HEK293T (cell line): ENCODE measurements at regions not wholly inside any gene's neighbourhood (a gene's known extent, or its start where the extent isn't known, plus 50 kb on each side); places are given as distances from the start of the nearest gene placed in this dataset.
A peak's percentile ranks its signal among the peaks of the same experiment; 100 is the strongest.
"Not testable (repeated sequence)": the region's sequence is repeated elsewhere in the genome, so short reads cannot be mapped to it uniquely, and the experiment has no call there.

Experiments used
- CTCF ChIA-PET: fragments of 350-600 bp; formaldehyde crosslinking; extraction: SDS; loops from one replicate; lab custom pipeline; 2021; ENCODE audit warnings: antibody characterized with exemption, inconsistent platforms; lab: Yijun Ruan, JAX
- POLR2A ChIA-PET: fragments of 350-600 bp; formaldehyde crosslinking; extraction: SDS; loops from one replicate; lab custom pipeline; 2020; ENCODE audit warnings: antibody characterized with exemption, inconsistent platforms; lab: Yijun Ruan, JAX
- DNase-seq: peaks from one replicate; pipeline ENCODE4 v3.0.0; 2012; ENCODE audit warnings: mixed read lengths; ENCODE audit errors: extremely low spot score
- ARNT ChIP-seq: fragments of 450-650 bp; IDR thresholded peaks from 2 replicates; pipeline ENCODE4 v1.6.1; 2017; ENCODE audit warnings: mild to moderate bottlenecking
- BHLHE40 ChIP-seq: fragments of 450-650 bp; IDR thresholded peaks from 2 replicates; pipeline ENCODE4 v1.6.1; 2016; ENCODE audit warnings: mild to moderate bottlenecking, moderate library complexity, borderline replicate concordance
- CTBP1 ChIP-seq: fragments of 450-650 bp; IDR thresholded peaks from 2 replicates; pipeline ENCODE4 v1.6.1; 2016; ENCODE audit warnings: borderline replicate concordance
- ELF4 ChIP-seq: fragments of 450-650 bp; IDR thresholded peaks from 2 replicates; pipeline ENCODE4 v1.6.1; 2017; ENCODE audit warnings: antibody characterized with exemption
- FOXA1 ChIP-seq: fragments of 450-650 bp; IDR thresholded peaks from 2 replicates; pipeline ENCODE4 v1.6.1; 2016; ENCODE audit warnings: mild to moderate bottlenecking
- FOXK2 ChIP-seq: fragments of 450-650 bp; IDR thresholded peaks from 2 replicates; pipeline ENCODE4 v1.6.1; 2016; ENCODE audit warnings: mild to moderate bottlenecking
- FOXM1 ChIP-seq: fragments of 450-650 bp; IDR thresholded peaks from 2 replicates; pipeline ENCODE4 v1.6.1; 2017; ENCODE audit warnings: mild to moderate bottlenecking, borderline replicate concordance
- HDGF ChIP-seq: fragments of 450-650 bp; IDR thresholded peaks from 2 replicates; pipeline ENCODE4 v1.6.1; 2017; ENCODE audit warnings: antibody characterized with exemption, borderline replicate concordance
- L3MBTL2 ChIP-seq: fragments of 450-650 bp; conservative IDR thresholded peaks from 2 replicates; pipeline ENCODE4 v1.6.1; 2016; ENCODE audit warnings: mild to moderate bottlenecking
- LEF1 ChIP-seq: fragments of 450-650 bp; IDR thresholded peaks from 2 replicates; pipeline ENCODE4 v1.6.1; 2017; ENCODE audit warnings: mild to moderate bottlenecking, borderline replicate concordance
- NFRKB ChIP-seq: fragments of 450-650 bp; IDR thresholded peaks from 2 replicates; pipeline ENCODE4 v1.6.1; 2016; ENCODE audit warnings: mild to moderate bottlenecking, moderate library complexity
- SP1 ChIP-seq: fragments of 450-650 bp; IDR thresholded peaks from 2 replicates; pipeline ENCODE4 v1.6.1; 2017
- SUZ12 ChIP-seq: fragments of 450-650 bp; IDR thresholded peaks from 2 replicates; pipeline ENCODE4 v1.6.1; 2016; ENCODE audit warnings: mild to moderate bottlenecking
- TARDBP ChIP-seq: fragments of 450-650 bp; IDR thresholded peaks from 2 replicates; pipeline ENCODE4 v1.6.1; 2016
- ZNF384 ChIP-seq: fragments of 450-650 bp; IDR thresholded peaks from 2 replicates; pipeline ENCODE4 v1.6.1; 2016
- TF ChIP-seq, protein P1 (sequence below): fragments of 450-650 bp; IDR thresholded peaks from 2 replicates; pipeline ENCODE4 v1.6.1; 2016

DNA sequence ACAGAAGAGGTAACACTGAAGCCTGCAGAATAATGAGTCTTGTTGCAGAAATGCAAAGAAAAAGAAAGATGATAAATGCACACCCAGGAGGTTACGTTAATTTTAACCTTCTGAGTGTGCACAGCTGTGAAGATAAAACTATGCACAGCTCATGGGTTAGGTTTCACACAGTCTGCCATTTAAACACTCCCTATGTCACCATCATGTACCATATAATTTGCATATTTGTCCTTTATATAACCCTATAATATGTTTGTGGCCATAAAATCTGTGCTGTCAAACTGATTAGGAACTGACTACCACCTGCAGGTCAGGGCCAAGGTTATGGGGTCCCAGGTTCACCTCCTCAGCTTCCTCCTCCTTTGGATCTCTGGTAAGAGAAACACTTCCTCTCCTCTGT, 205.5 kb downstream of the RPIA start:
- ChIA-PET POLR2A (no interaction called here), CTCF (no interaction called here)
- no peak for DNase-seq
- TF ChIP-seq ZNF384 (no peak), ELF4 (no peak), LEF1 (no peak), NFRKB (no peak), ARNT (no peak), FOXK2 (no peak), SUZ12 (no peak), CTBP1 (no peak), FOXA1 (no peak), HDGF (no peak), SP1 (no peak), L3MBTL2 (no peak), BHLHE40 (no peak), TARDBP (no peak), FOXM1 (no peak)
- TF ChIP-seq, protein P1, sequence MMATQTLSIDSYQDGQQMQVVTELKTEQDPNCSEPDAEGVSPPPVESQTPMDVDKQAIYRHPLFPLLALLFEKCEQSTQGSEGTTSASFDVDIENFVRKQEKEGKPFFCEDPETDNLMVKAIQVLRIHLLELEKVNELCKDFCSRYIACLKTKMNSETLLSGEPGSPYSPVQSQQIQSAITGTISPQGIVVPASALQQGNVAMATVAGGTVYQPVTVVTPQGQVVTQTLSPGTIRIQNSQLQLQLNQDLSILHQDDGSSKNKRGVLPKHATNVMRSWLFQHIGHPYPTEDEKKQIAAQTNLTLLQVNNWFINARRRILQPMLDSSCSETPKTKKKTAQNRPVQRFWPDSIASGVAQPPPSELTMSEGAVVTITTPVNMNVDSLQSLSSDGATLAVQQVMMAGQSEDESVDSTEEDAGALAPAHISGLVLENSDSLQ, result no peak

DNA sequence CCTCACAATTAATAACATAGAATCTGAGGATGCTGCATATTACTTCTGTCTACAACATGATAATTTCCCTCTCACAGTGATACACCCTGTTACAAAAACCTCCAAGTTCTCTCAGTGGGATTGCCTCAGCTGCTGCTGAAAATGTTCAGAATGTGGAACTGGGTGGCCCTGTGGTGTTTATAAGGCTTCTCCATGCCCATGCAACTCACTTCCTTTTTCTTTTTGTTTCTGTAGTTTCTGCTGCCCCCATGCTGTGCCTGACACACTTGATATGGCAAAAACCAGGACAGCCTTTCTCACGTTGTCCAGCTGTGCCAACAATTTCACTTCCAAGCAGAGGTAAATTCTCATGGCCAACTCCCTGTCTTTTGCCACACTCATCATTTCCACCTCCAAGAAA, 206.2 kb downstream of the RPIA start:
- TF ChIP-seq LEF1, result no peak
- no peak for TF ChIP-seq CTBP1
- TF ChIP-seq TARDBP, result no peak
- no peak for TF ChIP-seq ZNF384
- ChIA-PET POLR2A (no interaction called here), CTCF (no interaction called here)
- no peak for DNase-seq

DNA sequence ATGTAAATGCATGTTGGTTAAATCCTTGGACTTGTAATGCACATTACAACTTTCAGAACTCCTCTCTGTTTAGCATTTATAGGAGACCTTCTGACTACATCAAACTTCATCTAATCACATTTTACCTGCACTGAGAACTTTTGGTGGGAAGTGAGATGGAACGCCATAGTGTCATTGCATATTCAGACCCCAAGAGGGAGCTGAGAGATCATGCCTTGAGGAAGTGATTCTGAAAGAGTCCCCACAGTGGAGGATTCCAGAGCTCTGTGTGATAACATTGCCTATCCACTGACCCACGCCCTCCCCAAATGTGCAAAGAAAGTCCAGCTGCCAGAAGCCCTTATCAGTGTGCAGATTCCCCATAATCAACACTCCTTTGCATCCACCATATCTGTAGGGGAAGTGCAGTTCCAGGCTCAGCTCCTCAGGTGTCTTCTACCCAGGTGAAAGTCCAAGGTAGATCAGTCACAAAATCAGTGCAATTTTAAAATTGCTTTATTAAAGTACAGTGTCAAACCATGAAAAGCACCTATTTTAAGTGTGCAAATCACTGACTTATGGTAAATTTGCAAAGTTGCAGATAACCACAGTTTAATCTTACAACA, 212.4 kb downstream of the RPIA start:
- TF ChIP-seq NFRKB, result no peak
- TF ChIP-seq HDGF, result no peak
- TF ChIP-seq FOXA1, result no peak
- peak; percentile 56 for DNase-seq
- POLR2A ChIA-PET, result no interaction called here
- CTCF ChIA-PET, result interaction anchor here (0.6 to 2.0 kb wide), 3 partner anchors 10 to 69 kb away, joined by 3 to 8 read pairs (median 7); no protein-coding TSS in a partner anchor

DNA sequence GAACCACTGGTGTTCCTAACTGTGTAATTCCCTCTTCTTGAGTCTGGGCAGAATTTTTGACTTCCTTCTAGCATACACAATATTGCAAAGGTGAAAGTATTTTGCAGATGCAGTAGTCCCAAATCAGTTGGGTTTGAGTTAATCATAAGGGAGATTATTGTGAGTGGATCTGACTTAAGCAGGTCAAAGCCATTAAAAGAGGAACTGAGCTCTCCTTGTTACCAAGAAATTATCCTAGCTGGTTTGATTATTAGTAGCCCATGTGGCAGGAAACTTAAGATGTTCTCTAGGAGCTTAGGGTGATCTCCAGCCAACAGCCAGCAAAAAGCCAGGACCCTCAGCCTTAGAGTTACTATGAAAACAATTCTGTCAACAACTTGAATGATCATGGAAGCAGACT, 221.8 kb downstream of the RPIA start:
- POLR2A ChIA-PET, result no interaction called here
- CTCF ChIA-PET, result no interaction called here
- no peak for DNase-seq
- TF ChIP-seq FOXA1 (no peak), L3MBTL2 (no peak), ARNT (no peak), TARDBP (no peak), FOXM1 (no peak)

DNA sequence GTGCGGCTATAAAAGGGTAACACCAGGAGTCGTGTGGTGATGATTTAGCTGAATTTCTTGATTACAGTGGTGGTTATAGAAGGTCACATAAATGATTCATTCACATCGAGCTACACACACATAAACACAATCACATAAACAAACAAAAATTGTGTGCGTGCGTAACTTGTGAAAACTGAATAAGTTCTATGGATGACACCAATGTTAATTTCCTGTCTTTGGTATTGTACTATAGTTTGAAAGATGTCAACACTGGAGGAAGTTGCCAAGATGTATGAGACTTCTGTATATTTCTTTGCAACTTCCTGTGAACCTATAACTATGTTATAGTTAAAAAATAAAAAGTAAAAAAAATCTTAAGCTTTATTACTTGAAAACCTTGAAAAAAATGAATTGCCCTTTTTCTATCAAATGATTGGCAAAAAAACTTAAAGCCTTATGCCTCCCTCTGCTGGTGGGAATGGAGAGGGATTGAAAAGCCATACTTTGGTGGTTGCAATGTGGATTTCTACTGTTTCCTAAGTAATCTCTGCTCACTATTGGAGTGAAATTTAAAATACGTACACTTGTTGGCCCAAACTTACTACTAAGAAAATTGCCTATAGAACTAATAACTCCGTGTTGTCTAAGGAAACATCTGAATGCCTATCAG, 227.7 kb downstream of the RPIA start:
- TF ChIP-seq ELF4, result no peak
- no peak for TF ChIP-seq FOXA1
- TF ChIP-seq CTBP1, result no peak
- TF ChIP-seq LEF1, result no peak
- no peak for TF ChIP-seq SUZ12
- TF ChIP-seq, protein P1, result no peak
- TF ChIP-seq BHLHE40, result no peak
- TF ChIP-seq NFRKB, result no peak
- TF ChIP-seq HDGF, result no peak
- TF ChIP-seq L3MBTL2, result no peak
- TF ChIP-seq ZNF384, result no peak
- TF ChIP-seq TARDBP, result no peak
- TF ChIP-seq ARNT, result no peak
- no peak for TF ChIP-seq SP1
- TF ChIP-seq FOXK2, result no peak
- no peak for TF ChIP-seq FOXM1
- peak; percentile 11 for DNase-seq
- ChIA-PET CTCF (interaction anchor here (0.7 to 0.9 kb wide), 2 partner anchors 12 to 22 kb away, joined by 3 read pairs; no protein-coding TSS in a partner anchor), POLR2A (no interaction called here)

DNA sequence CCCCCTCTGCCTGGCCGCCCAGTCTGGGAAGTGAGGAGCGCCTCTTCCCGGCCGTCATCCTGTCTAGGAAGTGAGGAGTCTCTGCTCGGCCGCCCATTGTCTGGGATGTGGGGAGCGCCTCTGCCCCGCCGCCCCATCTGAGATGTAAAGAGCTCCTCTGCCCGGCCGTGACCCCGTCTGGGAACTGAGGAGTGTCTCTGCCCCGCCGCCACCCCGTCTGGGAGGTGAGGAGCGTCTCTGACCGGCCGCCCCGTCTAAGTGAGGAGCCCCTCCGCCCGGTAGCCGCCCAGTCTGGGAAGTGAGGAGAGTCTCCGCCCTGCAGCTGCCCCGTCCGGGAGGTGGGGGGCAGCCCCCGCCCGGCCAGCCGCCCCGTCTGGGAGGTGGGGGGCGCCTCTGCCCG, 228.9 kb downstream of the RPIA start:
- POLR2A ChIA-PET, CTCF ChIA-PET: not testable (repeated sequence)

DNA sequence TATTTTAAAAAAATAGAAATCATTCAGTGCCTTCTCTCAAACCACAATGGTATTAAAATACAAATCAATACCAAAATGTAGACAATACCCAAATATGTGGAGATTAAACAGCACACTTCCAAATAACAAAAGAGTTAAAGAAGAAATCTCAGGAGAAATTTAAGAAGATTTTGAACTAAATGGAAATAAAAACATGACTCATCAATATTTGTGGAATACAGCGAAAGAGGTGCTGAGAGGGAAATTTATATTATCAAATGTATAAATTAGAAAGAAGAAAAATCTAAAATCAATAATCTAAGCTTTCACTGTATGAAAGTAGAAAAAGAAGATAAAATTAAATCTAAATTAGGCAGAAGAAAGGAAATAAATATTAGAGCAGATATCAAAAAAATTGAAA, 233.1 kb downstream of the RPIA start:
- ChIA-PET CTCF (interaction anchor here (1.1 kb wide), 1 partner anchor 44 kb away, joined by 3 read pairs; no protein-coding TSS in a partner anchor), POLR2A (no interaction called here)
- no peak for DNase-seq
- TF ChIP-seq HDGF (no peak), ZNF384 (no peak), FOXK2 (no peak), ARNT (no peak), SUZ12 (no peak), FOXA1 (no peak), SP1 (no peak), FOXM1 (no peak), NFRKB (no peak), CTBP1 (no peak), ELF4 (no peak), BHLHE40 (no peak), TARDBP (no peak), LEF1 (no peak), L3MBTL2 (no peak)
- TF ChIP-seq, protein P1, result no peak

More for the DNA sequence above, 228.9 kb downstream of the RPIA start:
- DNase-seq, result not testable (repeated sequence)
